H1 (cell line): ENCODE measurements at regions not wholly inside any gene's neighbourhood (a gene's known extent, or its start where the extent isn't known, plus 50 kb on each side); places are given as distances from the start of the nearest gene placed in this dataset.

Experiments
- CTCF ChIA-PET: fragments of 300-600 bp; sonication (Branson Sonifier 250); formaldehyde crosslinking; loops from one replicate; lab custom pipeline; 2021; ENCODE audit not compliant: partially characterized antibody; lab: Charles Lee
- POLR2A ChIA-PET: fragments of 300-600 bp; sonication (Branson Sonifier 250); formaldehyde crosslinking; loops from one replicate; lab custom pipeline; 2021; ENCODE audit warnings: inconsistent platforms; ENCODE audit not compliant: partially characterized antibody; lab: Charles Lee
- DNase-seq, 2 experiments: peaks; one replicate each; pipeline versions ENCODE4 v3.0.0 to v3.0.0-alpha.2; 2010 to 2022; ENCODE audit warnings: low spot score in 2 of 2, low read depth in 1 of 2, mixed read lengths in 1 of 2
- FAIRE-seq: peaks from 2 replicates; lab custom pipeline; 2011; peaks lifted over from hg19 to GRCh38; lab: Jason Lieb, UNC
- H2AFZ ChIP-seq: 2 replicates; pipeline ENCODE4 v1.8.1; 2012; ENCODE audit warnings: low read length, inconsistent platforms
- H2AK5ac ChIP-seq: 2 replicates; pipeline ENCODE4 v1.6.1; 2013; ENCODE audit warnings: low read depth, low read length
- H2BK120ac ChIP-seq: replicated peaks from 2 replicates; pipeline ENCODE3; 2013; ENCODE audit warnings: low read depth, low read length, inconsistent platforms
- H2BK12ac ChIP-seq: 2 replicates; pipeline ENCODE4 v1.6.1; 2013; ENCODE audit warnings: low read depth, low read length
- H2BK15ac ChIP-seq: 2 replicates; pipeline ENCODE4 v1.6.1; 2013; ENCODE audit warnings: low read length
- H2BK20ac ChIP-seq: 2 replicates; pipeline ENCODE4 v1.6.1; 2013; ENCODE audit warnings: low read length
- H2BK5ac ChIP-seq: 2 replicates; pipeline ENCODE4 v1.6.1; 2013; ENCODE audit warnings: low read depth, low read length
- H3K14ac ChIP-seq: 2 replicates; pipeline ENCODE4 v1.6.1; 2013; ENCODE audit warnings: inconsistent platforms; ENCODE audit not compliant: insufficient read length
- H3K18ac ChIP-seq: 2 replicates; pipeline ENCODE4 v1.6.1; 2013; ENCODE audit warnings: low read length; ENCODE audit errors: extremely low read depth
- H3K23ac ChIP-seq: 2 replicates; pipeline ENCODE4 v1.6.1; 2013; ENCODE audit warnings: inconsistent platforms; ENCODE audit not compliant: insufficient read length
- H3K23me2 ChIP-seq: 2 replicates; pipeline ENCODE4 v1.6.1; 2013; ENCODE audit warnings: low read depth, low read length
- H3K27ac ChIP-seq: 2 replicates; pipeline ENCODE4 v1.6.1; 2011; ENCODE audit warnings: low read depth, low read length, inconsistent platforms
- H3K27me3 ChIP-seq, 4 experiments: replicated peaks in 1 of 4; 1 replicate in 1 of 4; 2 replicates in 3 of 4; pipeline versions ENCODE4 v1.6.1 to v1.8.1; 2011 to 2013; ENCODE audit warnings: low read length in 3 of 4, mild to moderate bottlenecking in 3 of 4, inconsistent platforms in 2 of 4, mixed read lengths in 2 of 4, moderate library complexity in 1 of 4; ENCODE audit not compliant: control insufficient read depth in 3 of 4, insufficient read depth in 3 of 4; ENCODE audit errors: extremely low read depth in 1 of 4
- H3K36me3 ChIP-seq, 4 experiments: 2 replicates each; pipeline versions ENCODE4 v1.6.1 to v1.8.1; 2011 to 2013; ENCODE audit warnings: mild to moderate bottlenecking in 4 of 4, low read length in 3 of 4, moderate library complexity in 2 of 4, control low read depth in 1 of 4, inconsistent platforms in 1 of 4; ENCODE audit not compliant: insufficient read depth in 4 of 4, control insufficient read depth in 2 of 4
- H3K4ac ChIP-seq: replicated peaks from 2 replicates; pipeline ENCODE3; 2013; ENCODE audit warnings: low read length, low read depth, mixed read lengths, inconsistent platforms; ENCODE audit not compliant: insufficient read length
- H3K4me1 ChIP-seq, 4 experiments: replicated peaks in 1 of 4; 1 replicate in 1 of 4; 2 replicates in 3 of 4; pipeline versions ENCODE4 v1.6.1 to v1.8.1; 2011 to 2013; ENCODE audit warnings: low read length in 3 of 4, inconsistent platforms in 2 of 4, mixed read lengths in 1 of 4; ENCODE audit not compliant: insufficient read depth in 4 of 4, control insufficient read depth in 3 of 4
- H3K4me2 ChIP-seq, 2 experiments: 2 replicates each; pipeline versions ENCODE4 v1.6.1 to v1.8.1; 2011 to 2013; ENCODE audit warnings: low read depth in 2 of 2, low read length in 2 of 2, control low read depth in 1 of 2, inconsistent platforms in 1 of 2, mild to moderate bottlenecking in 1 of 2; ENCODE audit not compliant: insufficient read depth in 1 of 2
- H3K4me3 ChIP-seq, 4 experiments: fragments of 200-600, 300-600 bp in 1 of 4; sonication (generic), shearing (Covaris generic), sonication (Bioruptor Twin) in 1 of 4; 2 replicates each; pipeline versions ENCODE4 v1.5.1 to v1.8.1; 2011 to 2016; ENCODE audit warnings: low read length in 4 of 4, low read depth in 3 of 4, control low read depth in 2 of 4, inconsistent platforms in 2 of 4, mild to moderate bottlenecking in 2 of 4, mixed read lengths in 1 of 4, moderate library complexity in 1 of 4; ENCODE audit not compliant: insufficient read depth in 2 of 4; ENCODE audit errors: extremely low read depth in 1 of 4
- H3K56ac ChIP-seq: replicated peaks from 2 replicates; pipeline ENCODE3; 2013; ENCODE audit warnings: low read depth, mild to moderate bottlenecking, mixed read lengths, low read length, inconsistent platforms; ENCODE audit not compliant: insufficient read length
- H3K79me1 ChIP-seq: 2 replicates; pipeline ENCODE4 v1.6.1; 2013; ENCODE audit warnings: low read depth, low read length, control low read depth
- H3K79me2 ChIP-seq, 2 experiments: 2 replicates each; pipeline versions ENCODE4 v1.6.1 to v1.8.1; 2012 to 2013; ENCODE audit warnings: low read length in 2 of 2, mild to moderate bottlenecking in 2 of 2, inconsistent platforms in 1 of 2; ENCODE audit not compliant: insufficient read depth in 2 of 2, control insufficient read depth in 1 of 2
- H3K9ac ChIP-seq, 4 experiments: replicated peaks in 1 of 4; 1 replicate in 1 of 4; 2 replicates in 3 of 4; pipeline versions ENCODE4 v1.6.1 to v1.8.1; 2011 to 2013; ENCODE audit warnings: low read depth in 3 of 4, low read length in 3 of 4, control low read depth in 2 of 4, mild to moderate bottlenecking in 2 of 4, moderate library complexity in 2 of 4, inconsistent platforms in 1 of 4; ENCODE audit errors: extremely low read depth in 1 of 4
- H3K9me3 ChIP-seq, 2 experiments: 2 replicates each; pipeline versions ENCODE4 v1.6.1 to v1.8.1; 2012 to 2013; ENCODE audit warnings: mild to moderate bottlenecking in 2 of 2, moderate library complexity in 2 of 2, control low read depth in 1 of 2, inconsistent platforms in 1 of 2, low read depth in 1 of 2, low read length in 1 of 2, mixed read lengths in 1 of 2; ENCODE audit not compliant: insufficient read depth in 2 of 2
- H4K20me1 ChIP-seq, 2 experiments: replicated peaks in 1 of 2; 2 replicates each; pipeline versions ENCODE3 to v1.8.1; 2011 to 2013; ENCODE audit warnings: inconsistent platforms in 2 of 2, low read length in 2 of 2, mild to moderate bottlenecking in 1 of 2; ENCODE audit not compliant: insufficient read depth in 2 of 2, control insufficient read depth in 1 of 2
- H4K5ac ChIP-seq: 2 replicates; pipeline ENCODE4 v1.6.1; 2013; ENCODE audit warnings: low read length, low read depth, mixed read lengths, inconsistent platforms; ENCODE audit not compliant: insufficient read length
- H4K8ac ChIP-seq: 2 replicates; pipeline ENCODE4 v1.8.0; 2013; ENCODE audit warnings: mild to moderate bottlenecking, moderate library complexity, low read length, inconsistent platforms; ENCODE audit not compliant: insufficient read depth; ENCODE audit errors: extremely low read depth
- H4K91ac ChIP-seq: replicated peaks from 2 replicates; pipeline ENCODE3; 2013; ENCODE audit warnings: low read length, mixed read lengths, inconsistent platforms; ENCODE audit not compliant: insufficient read length
- CBX5 ChIP-seq: fragments of 300-800, 300-1000 bp; sonication (generic); IDR thresholded peaks from 2 replicates; pipeline ENCODE4 v1.7.1; 2016; ENCODE audit warnings: antibody characterized with exemption, low read length, low read depth
- CBX8 ChIP-seq: fragments of 300-800, 300-1000 bp; sonication (generic); IDR thresholded peaks from 2 replicates; pipeline ENCODE4 v1.7.1; 2016; ENCODE audit warnings: low read depth, low read length, borderline replicate concordance
- EGR1 ChIP-seq: IDR thresholded peaks from 2 replicates; pipeline ENCODE4 v1.6.1; 2011; ENCODE audit warnings: low read depth, low read length, borderline replicate concordance
- EP300 ChIP-seq, 2 experiments: IDR thresholded peaks; 1 replicate in 1 of 2; 2 replicates in 1 of 2; pipeline ENCODE4 v1.6.1; 2011 to 2012; ENCODE audit warnings: low read depth in 2 of 2, low read length in 2 of 2, mild to moderate bottlenecking in 2 of 2, borderline replicate concordance in 1 of 2, inconsistent platforms in 1 of 2, moderate library complexity in 1 of 2
- MAX ChIP-seq: IDR thresholded peaks from 2 replicates; pipeline ENCODE4 v1.6.1; 2012; ENCODE audit warnings: inconsistent platforms
- POU5F1 ChIP-seq: IDR thresholded peaks from 2 replicates; pipeline ENCODE4 v1.6.1; 2011; ENCODE audit warnings: low read depth, mild to moderate bottlenecking, low read length, moderate library complexity
- RBBP5 ChIP-seq: IDR thresholded peaks from 2 replicates; pipeline ENCODE4 v1.7.1; 2012; ENCODE audit warnings: low read depth, mild to moderate bottlenecking, inconsistent platforms, low read length, moderate library complexity, borderline replicate concordance
- RNF2 ChIP-seq: fragments of 200-900, 300-1000 bp; sonication (generic); IDR thresholded peaks from 2 replicates; pipeline ENCODE4 v1.7.1; 2016; ENCODE audit warnings: borderline replicate concordance, low read depth, mild to moderate bottlenecking, antibody characterized with exemption, low read length; ENCODE audit not compliant: poor library complexity, severe bottlenecking; ENCODE audit errors: missing control alignments
- RXRA ChIP-seq: IDR thresholded peaks from 2 replicates; pipeline ENCODE4 v1.6.1; 2011; ENCODE audit warnings: low read depth, mild to moderate bottlenecking, low read length, moderate library complexity; ENCODE audit not compliant: insufficient read depth
- TAF1 ChIP-seq: IDR thresholded peaks from 2 replicates; pipeline ENCODE4 v1.6.1; 2011; ENCODE audit warnings: mild to moderate bottlenecking, low read depth, low read length
- YY1 ChIP-seq: IDR thresholded peaks from 2 replicates; pipeline ENCODE4 v1.6.1; 2011; ENCODE audit warnings: low read depth, mild to moderate bottlenecking, low read length
- WGBS, 2 experiments: shearing (Covaris generic) in 1 of 2; methylation state at CpG; one replicate each; pipeline versions ENCODE4 v1.1.6 to v1.1.7; 2013 to 2015; ENCODE audit warnings: low lambda C conversion rate in 2 of 2, mixed read lengths in 2 of 2, inconsistent platforms in 1 of 2, low coverage in 1 of 2, missing lambda C conversion rate in 1 of 2; ENCODE audit not compliant: insufficient replicate concordance in 2 of 2, insufficient coverage in 1 of 2, insufficient read length in 1 of 2; ENCODE audit errors: extremely low coverage in 1 of 2, missing lambda C conversion rate in 1 of 2; 5-methylcytosine and 5-hydroxymethylcytosine counted together
- TF ChIP-seq, protein P1 (sequence below): IDR thresholded peaks from 2 replicates; pipeline ENCODE4 v1.6.1; 2011; ENCODE audit warnings: low read depth, mild to moderate bottlenecking, low read length; ENCODE audit not compliant: insufficient read depth

GRCh38 chr5:56650386-56650785 is 165.0 kb upstream of the MAP3K1 start:
- no peak overlapping the region for H3K4ac ChIP-seq
- H4K91ac ChIP-seq: no peak overlapping the region
- TF ChIP-seq RNF2: no peak
- TF ChIP-seq CBX8: no peak
- TF ChIP-seq, protein P1, sequence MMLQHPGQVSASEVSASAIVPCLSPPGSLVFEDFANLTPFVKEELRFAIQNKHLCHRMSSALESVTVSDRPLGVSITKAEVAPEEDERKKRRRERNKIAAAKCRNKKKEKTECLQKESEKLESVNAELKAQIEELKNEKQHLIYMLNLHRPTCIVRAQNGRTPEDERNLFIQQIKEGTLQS: no peak
- no peak for TF ChIP-seq RXRA
- TF ChIP-seq POU5F1: no peak
- no peak for TF ChIP-seq CBX5
- no peak for TF ChIP-seq YY1
- TF ChIP-seq EP300 (IDR thresholded peaks at IDR 0.05; ENCODE audit: borderline replicate concordance in 1 of 2, low read depth in 2 of 2, low read length in 2 of 2): no peak
- no peak for TF ChIP-seq RBBP5
- TF ChIP-seq EGR1: no peak
- TF ChIP-seq TAF1: no peak
- TF ChIP-seq MAX: no peak
- no peak overlapping the region for H4K5ac ChIP-seq
- no peak overlapping the region for H3K23ac ChIP-seq
- H2BK5ac ChIP-seq: no peak overlapping the region
- DNase-seq: no peak
- H3K56ac ChIP-seq: no peak overlapping the region
- no peak overlapping the region for H4K8ac ChIP-seq
- peaks cover 0 to 5% (median 0%) of the 10 kb centered on the region in 4 experiments; a peak in 2 of 7 replicates for H3K4me1 ChIP-seq
- H3K27ac ChIP-seq: no peak overlapping the region
- H3K36me3 ChIP-seq: no peaks in the 10 kb centered on the region
- no peak overlapping the region for H2BK20ac ChIP-seq
- 92% methylated on average over 3 of the region's 4 CpGs; no CpG with 5 or more reads in 1 of the 2 experiments for WGBS, 2 experiments
- no peak overlapping the region for H2AFZ ChIP-seq
- H3K9ac ChIP-seq: no peak overlapping the region
- no peak overlapping the region for H2BK15ac ChIP-seq
- no peak overlapping the region for H3K14ac ChIP-seq
- H2AK5ac ChIP-seq: no peak overlapping the region
- ChIA-PET POLR2A (no interaction called here), CTCF (interaction anchor here (0.5 to 1.6 kb wide), 4 partner anchors 15 to 621 kb away, joined by 3 read pairs; no protein-coding TSS in a partner anchor)
- H3K79me1 ChIP-seq: no peaks in the 10 kb centered on the region
- no peak overlapping the region for H2BK120ac ChIP-seq
- no peaks in the 10 kb centered on the region for H3K27me3 ChIP-seq
- H4K20me1 ChIP-seq: no peaks in the 10 kb centered on the region
- FAIRE-seq: no peak
- no peaks in the 10 kb centered on the region for H3K23me2 ChIP-seq
- no peak overlapping the region for H3K4me2 ChIP-seq
- H3K9me3 ChIP-seq: no peaks in the 10 kb centered on the region
- no peaks in the 10 kb centered on the region for H3K79me2 ChIP-seq
- no peak overlapping the region for H3K4me3 ChIP-seq
- H2BK12ac ChIP-seq: no peak overlapping the region
- H3K18ac ChIP-seq: no peak overlapping the region
